HG03354 (cell line): ENCODE measurements at regions not wholly inside any gene's neighbourhood (a gene's known extent, or its start where the extent isn't known, plus 50 kb on each side); places are given as distances from the start of the nearest gene placed in this dataset.
"Not testable (repeated sequence)": the region's sequence is repeated elsewhere in the genome, so short reads cannot be mapped to it uniquely, and the experiment has no call there.

Experiments used
- ATAC-seq: cut with Tn5 transposase; IDR thresholded peaks from one replicate; pipeline ENCODE4 v1.9.1; 2021; ENCODE audit warnings: mild to moderate bottlenecking; ENCODE audit not compliant: unreplicated experiment, poor library complexity, severe bottlenecking

DNA sequence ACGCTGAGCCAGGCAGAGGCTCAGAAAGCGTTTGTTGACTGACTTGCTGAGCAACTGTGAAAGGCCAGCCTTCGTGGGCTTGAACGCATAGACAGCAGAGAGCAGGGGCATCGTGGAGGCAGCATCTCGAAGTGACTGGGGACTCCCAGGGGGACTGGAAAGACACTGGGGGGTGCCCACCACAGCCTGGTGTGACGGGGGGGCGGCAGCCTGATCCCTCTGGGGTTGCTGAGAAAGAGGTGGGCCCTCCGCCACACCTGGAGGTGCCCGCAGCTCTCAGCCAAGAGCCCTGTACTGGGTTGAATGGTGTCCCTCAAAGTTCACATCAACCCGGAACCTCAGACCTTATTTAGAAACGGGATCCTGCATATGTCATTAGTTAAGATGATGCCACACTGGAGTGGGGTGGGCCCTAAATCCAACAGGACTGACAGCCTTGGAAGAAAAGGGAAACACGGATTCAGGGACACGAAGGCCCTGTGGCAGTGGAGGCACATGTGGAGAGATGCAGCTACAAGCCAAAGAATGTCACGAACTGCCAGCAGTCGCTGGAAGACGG, 84.6 kb downstream of the RFLNA start:
- no peak for ATAC-seq

DNA sequence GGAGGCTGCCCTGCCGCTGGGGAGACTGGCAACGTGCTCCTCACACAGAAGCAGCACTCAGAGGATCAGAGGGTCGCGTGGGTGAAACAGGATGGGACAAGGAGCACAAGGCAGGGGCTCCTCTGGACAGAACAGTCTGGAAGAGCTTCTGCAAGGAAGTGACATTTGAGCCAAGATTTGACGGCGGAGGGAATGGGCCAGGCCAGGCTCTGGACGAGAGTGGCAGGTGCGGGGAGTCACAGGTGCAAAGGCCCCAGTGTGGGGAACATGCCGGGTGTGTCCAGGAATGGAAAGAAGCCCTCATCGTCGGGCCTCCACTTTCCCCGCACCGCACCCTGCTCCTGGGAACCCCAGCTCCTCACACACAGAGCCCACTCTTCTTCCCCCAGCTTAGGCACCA, 84.0 kb downstream of the RFLNA start:
- no peak for ATAC-seq

DNA sequence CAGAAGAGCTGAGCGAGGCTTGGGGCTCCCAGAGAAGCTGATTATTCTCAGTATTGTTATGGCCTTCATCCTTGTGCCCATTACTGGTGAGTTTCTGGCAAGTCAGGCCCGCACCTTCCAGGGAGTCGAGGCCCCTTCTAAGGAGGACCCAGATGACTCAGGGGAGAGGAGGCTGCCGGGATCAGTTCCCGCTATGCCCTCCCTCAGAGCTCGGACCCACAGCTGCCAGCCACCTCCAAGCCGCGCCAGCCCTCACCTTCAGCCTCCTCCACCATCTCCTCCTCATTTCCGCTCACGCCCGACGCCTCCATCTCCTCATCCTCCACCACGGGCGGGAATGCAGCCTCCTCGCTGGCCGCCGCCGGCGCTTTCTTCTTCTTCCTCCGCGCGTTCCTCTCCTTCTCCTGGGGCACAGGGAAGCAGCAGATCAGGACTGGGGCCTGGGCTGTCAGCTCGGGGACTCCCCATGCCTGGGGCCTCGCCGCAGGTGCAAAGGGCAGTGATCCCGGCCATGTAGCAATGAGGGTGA, 83.2 kb downstream of the RFLNA start:
- ATAC-seq, result no peak

DNA sequence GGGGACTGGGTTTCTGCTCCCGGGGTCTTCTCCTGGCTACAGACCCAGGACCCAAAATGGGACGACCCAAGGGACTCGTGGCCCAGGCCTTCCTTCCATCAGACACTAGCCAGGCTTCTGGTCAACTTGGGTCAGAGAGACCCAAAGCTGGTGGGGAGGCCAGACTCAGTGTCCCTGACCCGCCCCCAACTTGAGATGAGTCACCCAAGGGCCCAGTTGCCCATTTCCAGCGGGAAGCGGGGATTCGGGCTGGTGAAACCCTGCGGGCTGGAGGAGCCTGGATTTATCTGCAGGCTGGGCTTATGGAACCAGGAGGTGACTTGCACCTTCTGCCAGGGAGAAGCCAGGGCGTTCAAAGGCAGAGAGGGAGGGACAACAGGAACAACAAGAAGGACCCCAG, 81.5 kb downstream of the RFLNA start:
- no peak for ATAC-seq

DNA sequence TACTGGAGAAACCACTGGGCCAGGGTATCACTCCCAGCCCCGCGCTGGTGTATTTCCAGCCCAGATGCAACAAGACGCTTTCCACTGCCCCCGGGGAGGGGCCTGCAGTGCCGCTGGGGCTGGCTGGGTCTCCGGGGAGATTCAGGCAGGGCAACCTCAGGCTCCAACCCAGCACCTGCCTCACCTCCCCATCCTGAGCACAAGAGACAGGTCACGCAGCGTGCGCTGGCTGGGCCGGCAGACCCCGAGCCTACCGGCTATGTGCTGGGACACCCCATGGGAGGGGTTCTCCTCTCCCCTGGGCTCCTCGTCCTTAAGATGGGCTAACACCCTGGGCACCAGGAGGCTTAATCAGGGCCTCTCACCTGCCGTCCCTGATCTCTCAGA, 80.9 kb downstream of the RFLNA start:
- ATAC-seq, result no peak

DNA sequence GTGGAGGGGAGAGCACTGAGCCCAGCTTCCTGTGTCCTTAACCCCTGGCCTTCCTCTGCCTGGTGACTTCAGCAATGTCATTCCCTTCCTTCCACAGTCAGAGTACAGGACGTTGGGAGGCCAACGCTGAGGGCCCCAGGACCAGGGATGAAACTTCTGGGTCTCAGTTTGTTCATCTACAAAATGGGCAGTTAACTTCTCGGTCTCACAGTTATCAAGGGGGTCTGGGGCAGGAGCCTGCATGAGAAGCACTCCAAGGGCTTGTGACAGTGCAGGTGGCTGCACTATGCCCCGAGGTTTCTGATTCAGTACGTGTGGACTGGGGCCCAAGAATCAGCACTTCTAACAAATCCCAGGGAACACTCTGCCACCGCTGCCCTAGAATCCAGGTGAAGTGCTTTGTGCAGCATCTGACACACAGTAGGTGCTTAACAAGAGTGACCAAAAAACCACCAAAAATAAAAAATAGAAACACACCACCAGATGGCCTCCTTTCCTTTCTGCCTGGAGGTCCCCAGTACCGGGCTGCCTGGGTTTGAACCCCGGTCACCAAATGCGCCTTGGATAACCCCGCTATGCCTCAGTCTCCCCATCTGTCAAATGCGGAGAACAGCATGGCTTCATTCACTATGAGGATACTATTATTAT, 80.4 kb downstream of the RFLNA start:
- ATAC-seq, result no peak

DNA sequence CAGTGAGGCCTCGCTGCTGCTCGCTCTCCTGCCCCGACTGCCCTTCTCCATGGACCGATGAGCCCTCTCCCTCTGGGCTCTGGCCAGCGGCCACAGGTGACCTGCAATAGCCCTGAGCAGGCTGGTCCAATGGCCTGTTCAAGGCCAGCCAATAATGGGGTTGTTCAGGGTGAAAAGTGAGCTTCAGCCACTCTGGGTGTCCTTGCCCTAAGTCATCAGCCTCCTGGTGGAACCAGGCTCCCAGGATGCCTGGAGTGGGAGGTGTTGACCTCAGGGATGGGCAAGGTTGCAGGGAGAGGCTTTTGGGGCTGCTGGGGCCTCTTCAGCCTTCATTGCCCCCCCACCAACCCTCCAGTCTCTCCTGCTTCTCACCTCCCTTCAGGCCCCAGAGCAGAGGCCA, 79.7 kb downstream of the RFLNA start:
- ATAC-seq, result no peak

DNA sequence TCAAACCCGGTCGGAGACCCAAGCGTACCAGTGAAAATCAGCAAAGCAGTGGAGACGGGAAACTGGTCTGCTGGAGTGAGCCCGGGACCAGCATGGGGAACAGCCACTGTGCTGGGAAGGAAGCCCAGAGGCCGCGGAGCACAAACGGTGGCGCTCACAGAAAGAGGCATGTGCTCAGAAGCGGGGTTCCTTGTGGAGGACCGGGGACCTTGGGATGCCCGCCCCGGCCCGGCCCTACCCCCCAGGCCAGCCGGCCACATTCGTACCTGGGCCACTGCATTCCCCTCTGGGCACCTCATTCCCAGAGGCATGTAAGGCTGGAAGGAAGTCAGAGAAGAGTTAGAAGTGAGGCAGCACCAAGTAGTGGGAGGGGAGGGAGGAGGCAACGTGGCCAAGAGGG, 79.3 kb downstream of the RFLNA start:
- no peak for ATAC-seq

DNA sequence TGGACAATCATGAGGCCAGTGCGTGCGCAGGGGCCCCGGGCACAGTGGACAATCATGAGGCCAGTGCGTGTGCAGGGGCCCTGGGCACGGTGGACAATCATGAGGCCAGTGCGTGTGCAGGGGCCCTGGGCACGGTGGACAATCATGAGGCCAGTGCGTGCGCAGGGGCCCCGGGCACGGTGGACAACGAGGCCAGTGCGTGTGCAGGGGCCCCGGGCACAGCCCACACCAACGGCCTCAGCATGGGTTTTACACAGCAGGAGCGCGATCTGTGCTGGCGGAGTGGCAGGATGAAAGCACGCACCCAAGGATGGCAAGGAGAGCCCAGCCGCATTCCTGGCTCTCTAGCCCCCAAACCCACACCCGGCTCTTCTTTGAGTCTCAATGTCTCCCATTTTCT, 78.8 kb downstream of the RFLNA start:
- ATAC-seq, result not testable (repeated sequence)

DNA sequence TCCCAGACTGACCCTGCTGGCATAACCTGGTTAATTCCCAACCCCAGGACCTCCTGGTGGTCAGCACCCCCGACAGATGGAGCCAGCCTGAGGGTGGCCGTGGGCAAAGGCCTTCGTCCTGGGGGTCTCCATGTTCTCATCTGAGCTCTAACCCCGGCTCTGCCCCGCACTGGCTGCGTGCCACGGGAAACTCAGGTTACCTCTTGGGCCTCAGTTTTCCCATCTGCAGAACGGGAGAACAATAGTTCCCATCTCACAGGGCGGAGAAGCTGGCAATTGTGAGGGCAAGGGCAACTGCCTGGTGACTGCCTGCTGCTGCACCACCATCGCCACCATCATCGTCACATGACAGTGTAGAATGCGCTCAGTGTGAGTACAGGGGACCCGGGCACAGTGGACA, 77.9 kb downstream of the RFLNA start:
- ATAC-seq, result no peak

DNA sequence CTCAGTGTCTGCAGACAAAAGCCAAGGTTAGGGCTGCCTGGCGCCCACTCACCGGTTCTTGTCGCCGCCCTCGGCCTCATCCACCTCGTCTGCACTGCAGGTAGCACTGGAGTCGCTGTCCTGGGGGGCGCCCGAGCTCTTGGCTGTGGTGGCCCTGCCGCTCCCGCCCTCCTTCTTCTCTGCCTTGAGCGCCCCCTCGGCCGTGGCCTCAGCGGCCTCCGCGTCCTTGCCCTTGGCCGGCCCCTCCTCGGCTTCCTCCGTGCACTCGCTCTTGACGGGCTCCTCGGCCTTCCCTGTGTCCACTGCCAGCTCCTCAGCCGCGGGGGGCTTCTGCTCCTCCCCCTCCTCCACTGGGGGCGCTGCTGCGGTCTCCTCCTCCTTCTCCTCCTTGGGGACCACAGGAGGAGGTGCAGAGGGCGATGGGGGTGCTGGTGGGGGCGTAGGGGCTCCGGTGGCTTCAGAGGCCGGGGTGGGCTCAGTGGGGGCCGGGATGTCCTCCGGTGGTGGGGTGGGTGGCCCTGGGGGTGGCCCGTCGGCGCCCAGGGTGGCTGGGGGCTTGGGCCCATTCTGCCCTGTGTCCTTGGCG, 77.2 kb downstream of the RFLNA start:
- ATAC-seq, result no peak

DNA sequence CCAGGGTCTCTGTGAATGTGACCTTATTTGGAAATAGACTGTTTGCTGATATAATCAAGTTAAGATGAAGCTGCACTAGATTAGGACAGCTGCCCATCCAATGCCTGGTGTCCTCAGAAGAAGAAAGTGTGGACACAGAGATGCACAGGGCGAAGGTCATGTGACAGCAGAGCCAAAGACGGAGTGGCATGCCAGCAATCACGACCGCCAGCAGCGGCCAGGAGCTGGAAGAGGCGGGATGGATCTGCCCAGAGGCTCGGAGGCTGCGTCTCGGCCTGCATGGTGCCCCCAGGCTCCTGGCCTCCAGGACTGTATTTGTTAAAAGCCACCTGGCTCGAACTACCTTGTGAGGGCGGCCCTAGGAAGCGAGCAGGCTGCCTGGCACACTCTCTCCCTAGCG, 76.5 kb downstream of the RFLNA start:
- no peak for ATAC-seq

DNA sequence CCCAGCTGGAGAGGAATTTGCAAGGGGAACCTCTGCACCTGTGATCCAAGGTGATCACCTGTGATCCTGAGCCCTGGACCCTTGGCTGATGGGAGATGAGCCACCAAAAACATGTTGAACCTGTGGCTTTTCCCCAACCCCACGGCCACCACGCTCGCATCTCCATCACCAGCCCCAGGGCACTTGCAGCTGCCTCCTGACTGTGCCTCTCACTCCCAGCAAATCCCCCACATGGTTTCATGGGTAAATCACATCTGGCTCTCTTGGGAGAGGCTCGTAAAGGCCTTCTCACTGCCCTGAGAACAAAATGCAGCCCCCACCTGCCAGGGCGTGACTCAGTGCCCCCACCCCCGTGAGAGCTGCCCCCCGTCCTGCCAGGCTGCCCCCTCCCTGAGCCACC, 76.0 kb downstream of the RFLNA start:
- ATAC-seq, result no peak

DNA sequence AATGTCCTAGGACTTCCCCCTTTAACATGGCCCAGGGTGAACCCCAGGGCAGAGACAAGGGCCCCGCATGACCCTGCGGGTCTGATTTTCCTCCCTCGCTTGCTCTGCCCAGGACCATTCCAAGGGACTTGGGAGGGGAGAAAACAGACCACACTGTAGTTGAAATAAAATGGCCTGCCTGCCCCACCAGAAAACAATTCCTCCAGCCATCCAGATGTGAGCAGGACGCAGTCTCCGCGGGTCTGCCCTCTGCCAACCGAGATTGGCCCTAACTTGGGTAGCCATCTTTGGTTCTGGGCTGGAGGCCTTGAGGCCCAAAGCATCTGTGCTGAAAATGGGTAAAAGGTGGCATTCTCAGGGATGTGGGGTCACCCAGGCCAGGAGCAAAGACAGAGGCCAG, 75.5 kb downstream of the RFLNA start:
- no peak for ATAC-seq

DNA sequence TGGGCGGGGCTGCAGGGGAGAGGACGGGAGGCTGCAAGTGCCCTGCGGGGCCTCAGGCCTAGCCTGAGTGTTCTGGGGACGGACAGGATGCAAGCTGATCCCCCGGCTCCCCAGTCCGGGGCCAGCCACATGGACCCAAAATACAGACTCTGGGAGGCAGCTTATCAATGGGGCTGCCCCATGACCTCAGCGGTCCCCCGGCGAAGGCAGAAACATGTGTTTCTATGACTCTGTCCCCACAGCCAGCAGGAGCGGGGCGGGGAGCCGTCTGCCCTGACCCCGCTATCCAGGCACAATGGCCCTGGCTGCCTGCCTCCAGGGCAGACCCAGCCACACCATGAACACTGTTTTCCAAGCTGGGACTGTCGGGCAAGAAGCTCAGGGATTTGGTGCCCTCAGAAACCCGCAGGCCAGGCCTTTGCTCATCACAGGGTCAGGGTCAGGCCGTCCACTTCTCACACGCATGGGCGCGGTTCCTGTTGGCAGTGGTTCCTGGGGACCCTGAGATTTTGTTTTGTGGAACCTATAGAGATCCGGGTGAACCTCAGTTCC, 75.0 kb downstream of the RFLNA start:
- no peak for ATAC-seq

DNA sequence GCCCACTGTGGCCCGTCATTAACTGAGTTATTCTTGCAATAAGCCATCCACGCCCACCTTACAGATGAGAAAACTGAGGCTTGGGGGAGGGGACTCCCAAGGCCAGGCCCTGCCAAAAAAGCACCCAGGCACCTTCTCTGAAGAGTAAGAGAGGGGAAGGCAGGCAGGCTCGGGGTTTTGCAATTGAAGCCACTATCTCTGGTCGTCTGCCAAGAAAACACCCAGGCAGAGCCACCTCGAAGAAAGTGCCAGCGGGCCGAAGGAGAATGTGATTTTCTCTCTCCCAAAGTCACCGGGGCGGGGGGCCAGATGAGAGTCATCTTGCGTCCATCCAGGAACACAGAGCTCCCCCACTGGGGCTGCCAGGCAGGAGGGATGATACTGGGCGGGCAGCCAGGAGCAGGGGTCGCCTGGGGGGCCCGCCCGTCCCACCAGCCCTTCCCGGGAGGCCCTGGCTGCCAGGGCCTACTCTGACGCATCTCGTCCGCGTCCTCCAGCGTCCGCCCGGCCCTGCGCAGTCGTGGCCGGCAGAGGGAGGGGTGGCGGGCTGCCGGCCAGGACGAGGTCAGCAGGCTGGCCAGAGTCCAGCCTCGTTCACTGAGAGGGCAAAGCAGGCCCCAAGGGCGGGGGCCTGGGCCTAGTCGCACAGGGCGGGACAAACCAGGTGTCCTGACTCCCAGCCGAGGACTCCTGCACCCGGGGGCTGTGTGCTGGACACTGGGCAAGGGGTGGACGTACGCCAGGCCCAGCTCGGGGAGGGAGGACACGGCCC, 74.3 kb downstream of the RFLNA start:
- no peak for ATAC-seq

DNA sequence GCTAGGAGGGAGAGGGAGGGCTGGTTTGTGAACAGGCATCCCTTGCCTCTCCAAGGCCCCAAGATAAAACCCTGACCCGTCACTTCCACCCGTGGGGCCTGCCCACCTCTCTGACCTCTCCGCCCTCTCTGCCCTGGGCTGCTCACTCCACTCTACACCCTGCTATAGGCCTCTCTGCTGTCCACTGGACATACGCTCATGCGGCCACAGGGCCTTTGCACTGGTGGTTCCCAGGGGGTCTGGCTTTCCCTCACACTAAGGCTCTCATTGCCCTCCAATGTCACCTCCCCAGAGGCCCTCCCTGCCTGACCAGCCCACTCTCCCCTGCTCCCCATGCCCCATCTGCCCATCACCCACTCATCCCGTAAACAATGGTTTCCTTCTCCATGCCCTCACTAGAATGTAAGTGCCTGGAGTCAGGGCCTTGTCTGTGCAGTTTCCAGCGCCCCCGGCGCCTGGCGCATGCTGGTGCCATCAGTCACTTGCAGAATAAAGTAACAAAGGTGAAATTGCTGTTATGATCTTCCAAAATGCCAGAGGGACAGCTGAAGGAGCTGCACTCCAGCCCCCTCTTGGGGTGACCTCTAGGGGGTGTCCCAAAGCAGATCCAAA, 73.6 kb downstream of the RFLNA start:
- no peak for ATAC-seq

DNA sequence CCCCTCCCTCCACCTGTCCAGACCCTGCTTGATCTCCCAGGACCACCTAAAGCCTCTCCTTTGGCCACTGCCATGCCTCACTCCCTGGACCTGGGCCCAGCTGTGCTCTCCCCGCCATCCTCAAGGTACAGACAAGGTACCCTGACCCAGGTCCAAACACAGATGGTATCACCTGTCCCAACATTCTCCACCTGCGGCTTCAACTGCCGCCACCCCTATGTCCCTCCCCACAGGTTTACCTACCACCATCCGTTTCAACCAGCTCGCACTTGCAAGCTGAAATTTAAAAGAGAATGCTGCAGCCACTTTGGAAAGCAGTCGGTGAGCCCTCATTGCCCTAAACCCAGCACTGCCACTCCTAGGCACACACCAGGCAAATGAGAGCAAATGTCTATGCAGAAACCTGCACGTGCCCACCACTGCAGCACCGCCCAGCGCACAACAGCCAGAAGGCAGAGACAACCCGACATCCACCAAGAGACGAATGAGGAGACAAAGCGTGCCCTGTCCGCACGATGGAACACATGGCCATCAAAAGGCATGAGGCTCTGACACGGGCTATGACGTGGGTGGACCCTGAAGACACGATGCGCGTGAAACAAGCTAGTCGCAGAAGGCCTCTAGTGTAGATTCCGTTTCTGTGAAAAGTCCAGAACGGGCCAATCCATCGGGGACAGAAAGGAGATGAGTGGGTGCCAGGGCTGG, 71.0 kb downstream of the RFLNA start:
- no peak for ATAC-seq
